ENCODE measurements at regions not wholly inside any gene's neighbourhood (a gene's known extent, or its start where the extent isn't known, plus 50 kb on each side); places are given as distances from the start of the nearest gene placed in this dataset.
A peak's percentile ranks its signal among the peaks of the same experiment; 100 is the strongest.

DNA sequence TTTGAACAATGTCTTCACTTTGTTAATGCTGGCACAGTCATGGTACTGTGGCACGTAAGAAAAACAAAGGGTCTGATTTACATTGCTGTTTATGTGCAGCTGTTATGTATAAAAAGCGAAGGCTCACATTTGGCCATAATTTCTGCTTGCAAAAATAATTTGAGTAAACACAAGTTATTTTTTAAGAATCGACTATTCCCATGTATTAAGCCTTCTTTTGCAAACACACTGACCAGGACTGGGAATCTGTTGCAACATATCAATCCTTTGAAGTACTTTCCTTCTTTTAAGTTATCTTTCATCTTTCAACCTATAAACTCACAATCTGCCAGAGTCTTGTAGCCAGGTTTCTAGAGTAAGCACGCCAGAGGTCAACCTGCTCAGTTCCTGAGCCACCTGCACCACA, 145.4 kb upstream of the BMP4 start:
- H3K9me3 ChIP-seq, result no peaks in the 10 kb centered on the region
- DNase-seq (no peak), ATAC-seq (no peak)
- TF ChIP-seq, protein P1, sequence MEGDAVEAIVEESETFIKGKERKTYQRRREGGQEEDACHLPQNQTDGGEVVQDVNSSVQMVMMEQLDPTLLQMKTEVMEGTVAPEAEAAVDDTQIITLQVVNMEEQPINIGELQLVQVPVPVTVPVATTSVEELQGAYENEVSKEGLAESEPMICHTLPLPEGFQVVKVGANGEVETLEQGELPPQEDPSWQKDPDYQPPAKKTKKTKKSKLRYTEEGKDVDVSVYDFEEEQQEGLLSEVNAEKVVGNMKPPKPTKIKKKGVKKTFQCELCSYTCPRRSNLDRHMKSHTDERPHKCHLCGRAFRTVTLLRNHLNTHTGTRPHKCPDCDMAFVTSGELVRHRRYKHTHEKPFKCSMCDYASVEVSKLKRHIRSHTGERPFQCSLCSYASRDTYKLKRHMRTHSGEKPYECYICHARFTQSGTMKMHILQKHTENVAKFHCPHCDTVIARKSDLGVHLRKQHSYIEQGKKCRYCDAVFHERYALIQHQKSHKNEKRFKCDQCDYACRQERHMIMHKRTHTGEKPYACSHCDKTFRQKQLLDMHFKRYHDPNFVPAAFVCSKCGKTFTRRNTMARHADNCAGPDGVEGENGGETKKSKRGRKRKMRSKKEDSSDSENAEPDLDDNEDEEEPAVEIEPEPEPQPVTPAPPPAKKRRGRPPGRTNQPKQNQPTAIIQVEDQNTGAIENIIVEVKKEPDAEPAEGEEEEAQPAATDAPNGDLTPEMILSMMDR (IDR thresholded peaks at IDR 0.05), result no peak
- 93 to 96% methylated on average over 4 of the region's 4 CpGs for WGBS, 2 donors
- no peak overlapping the region for H3K27ac ChIP-seq
- H3K27me3 ChIP-seq, result no peaks in the 10 kb centered on the region
- H3K4me1 ChIP-seq, result peaks cover 0 to 8% (median under 1%) of the 10 kb centered on the region in 9 donors
- H3K36me3 ChIP-seq, result no peaks in the 10 kb centered on the region
- intact Hi-C loops (cut with DNase I), result no loop called here
- no peak overlapping the region for H3K4me3 ChIP-seq

DNA sequence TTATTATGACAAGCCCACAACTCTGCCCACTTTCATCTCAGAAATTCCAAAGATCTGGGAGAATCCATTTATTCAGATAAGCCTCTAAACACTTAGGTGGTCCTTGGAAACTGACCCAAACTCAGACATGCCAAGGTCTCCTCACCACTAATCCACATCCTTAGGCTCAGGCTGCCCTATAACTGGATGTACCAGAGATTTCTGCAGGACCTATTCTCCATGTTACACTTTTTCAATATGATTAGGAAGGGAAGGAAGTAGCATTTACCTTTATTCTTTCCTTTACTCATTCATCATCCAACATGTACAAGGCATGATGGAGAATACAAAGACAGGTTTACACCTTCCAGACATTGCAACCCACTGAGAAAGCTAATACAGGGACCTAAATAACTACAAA, 145.9 kb upstream of the BMP4 start:
- Histone ChIP-seq H3K36me3 (no peaks in the 10 kb centered on the region), H3K4me3 (no peak overlapping the region), H3K9me3 (no peaks in the 10 kb centered on the region), H3K4me1 (peaks cover 0 to 13% (median 6%) of the 10 kb centered on the region in 9 donors), H3K27me3 (no peaks in the 10 kb centered on the region), H3K27ac (no peak overlapping the region)
- ATAC-seq (no peak), DNase-seq (no peak)
- intact Hi-C loops (cut with DNase I), result no loop called here
- TF ChIP-seq, protein P1 (IDR thresholded peaks at IDR 0.05), result no peak

DNA sequence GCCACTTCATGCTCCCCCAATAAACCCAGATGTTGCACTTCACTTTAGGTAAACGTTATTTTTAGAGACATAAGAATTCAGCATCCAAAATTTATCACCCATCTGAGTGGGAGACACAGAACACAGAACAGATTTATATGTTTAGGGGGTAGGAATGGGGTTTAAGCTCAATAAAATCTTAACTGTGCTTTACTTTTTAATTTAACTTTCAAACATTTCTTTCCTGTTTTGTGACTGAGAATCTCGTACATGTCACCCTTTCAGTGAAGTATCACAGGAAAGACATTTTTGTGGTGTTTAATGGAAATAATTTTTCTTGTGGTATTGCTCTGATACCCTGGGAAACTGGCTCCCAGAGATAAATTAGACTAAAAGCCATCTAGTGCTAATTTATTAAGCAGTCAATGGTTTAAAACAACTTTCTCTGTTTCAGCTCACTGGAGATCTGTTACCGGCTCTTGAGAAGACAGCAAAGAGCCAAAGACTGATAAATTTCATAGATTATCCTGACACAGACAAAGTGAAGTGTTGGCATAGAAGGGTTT, 148.0 kb upstream of the BMP4 start:
- no peak for ATAC-seq
- Histone ChIP-seq H3K36me3 (no peaks in the 10 kb centered on the region), H3K4me3 (no peak overlapping the region), H3K4me1 (peaks cover 0 to 29% (median 14%) of the 10 kb centered on the region in 9 donors), H3K27ac (peak overlapping the region in 4 of 10 donors; percentile 1 to 63 (median 30)), H3K27me3 (no peaks in the 10 kb centered on the region), H3K9me3 (no peaks in the 10 kb centered on the region)
- TF ChIP-seq, protein P1 (IDR thresholded peaks at IDR 0.05), result no peak
- WGBS, 2 donors, result 72 to 77% methylated on average over 3 of the region's 3 CpGs
- intact Hi-C loops (cut with DNase I), result no loop called here
- DNase-seq, result no peak

- WGBS, 2 donors, result 96 to 98% methylated on average over 2 of the region's 2 CpGs
- intact Hi-C loops (cut with DNase I), result no loop called here
- Histone ChIP-seq H3K4me1 (peaks cover 0 to 29% (median 14%) of the 10 kb centered on the region in 9 donors), H3K27me3 (no peaks in the 10 kb centered on the region), H3K27ac (peak overlapping the region in 1 of 10 donors; percentile 63), H3K9me3 (no peaks in the 10 kb centered on the region), H3K4me3 (no peak overlapping the region), H3K36me3 (no peaks in the 10 kb centered on the region)
- ATAC-seq, result no peak
- TF ChIP-seq, protein P1 (IDR thresholded peaks at IDR 0.05), result no peak
- no peak for DNase-seq
Observed at GRCh38 chr14:54105406-54105805, 148.8 kb upstream of the BMP4 start.

Data from heart right ventricle (tissue), 16 donors.